Neuronal stem cell (in vitro differentiated cells): ENCODE measurements at regions not wholly inside any gene's neighbourhood (a gene's known extent, or its start where the extent isn't known, plus 50 kb on each side); places are given as distances from the start of the nearest gene placed in this dataset.

Experiments used
- DNase-seq: peaks from one replicate; pipeline ENCODE4 v3.0.0-alpha.2; 2013; ENCODE audit warnings: low spot score
- H2AFZ ChIP-seq: one replicate; pipeline ENCODE4 v1.6.1; 2013; ENCODE audit warnings: mild to moderate bottlenecking, low read length, inconsistent platforms
- H2AK5ac ChIP-seq: 2 replicates; pipeline ENCODE4 v1.6.1; 2013; ENCODE audit warnings: low read depth, mild to moderate bottlenecking, inconsistent platforms, low read length, moderate library complexity, mixed read lengths
- H2BK120ac ChIP-seq: 2 replicates; pipeline ENCODE4 v1.6.1; 2013; ENCODE audit warnings: low read depth, mild to moderate bottlenecking, inconsistent platforms, low read length, moderate library complexity, mixed read lengths
- H2BK12ac ChIP-seq: one replicate; pipeline ENCODE4 v1.6.1; 2013; ENCODE audit warnings: low read length, inconsistent platforms
- H2BK15ac ChIP-seq: 2 replicates; pipeline ENCODE4 v1.6.1; 2013; ENCODE audit warnings: mild to moderate bottlenecking, low read length, inconsistent platforms, mixed read lengths
- H2BK5ac ChIP-seq: one replicate; pipeline ENCODE4 v1.6.1; 2013; ENCODE audit warnings: inconsistent platforms, mild to moderate bottlenecking, low read length, moderate library complexity
- H3K14ac ChIP-seq: one replicate; pipeline ENCODE4 v1.6.1; 2013; ENCODE audit warnings: low read length, inconsistent platforms
- H3K18ac ChIP-seq: 2 replicates; pipeline ENCODE4 v1.6.1; 2013; ENCODE audit warnings: low read length, inconsistent platforms
- H3K23ac ChIP-seq: 2 replicates; pipeline ENCODE4 v1.6.1; 2013; ENCODE audit warnings: low read depth, mild to moderate bottlenecking, mixed read lengths, low read length, inconsistent platforms; ENCODE audit not compliant: poor library complexity
- H3K27ac ChIP-seq: replicated peaks from 3 replicates; pipeline ENCODE4 v1.5.1; 2013; ENCODE audit warnings: low read length, inconsistent platforms
- H3K27me3 ChIP-seq, 3 experiments: 2 replicates each; pipeline ENCODE4 v1.6.1; 2013; ENCODE audit warnings: low read length in 3 of 3, mild to moderate bottlenecking in 2 of 3, inconsistent platforms in 1 of 3, low read depth in 1 of 3, mixed read lengths in 1 of 3, moderate library complexity in 1 of 3; ENCODE audit not compliant: control insufficient read depth in 3 of 3, insufficient read depth in 3 of 3
- H3K36me3 ChIP-seq, 2 donors: replicated peaks in 1 of 2; 2 replicates each; pipeline ENCODE4 v1.6.1; 2013; ENCODE audit warnings: low read length in 2 of 2; ENCODE audit not compliant: control insufficient read depth in 2 of 2, insufficient read depth in 2 of 2
- H3K4ac ChIP-seq: 2 replicates; pipeline ENCODE4 v1.6.1; 2013; ENCODE audit warnings: inconsistent platforms, mild to moderate bottlenecking, low read length, moderate library complexity
- H3K4me1 ChIP-seq, 2 donors: 1 replicate in 1 of 2; 2 replicates in 1 of 2; pipeline ENCODE4 v1.6.1; 2013; ENCODE audit warnings: low read length in 2 of 2, low read depth in 1 of 2; ENCODE audit not compliant: control insufficient read depth in 2 of 2, insufficient read depth in 1 of 2
- H3K4me2 ChIP-seq: one replicate; pipeline ENCODE4 v1.6.1; 2013; ENCODE audit warnings: mild to moderate bottlenecking, low read length, inconsistent platforms; ENCODE audit not compliant: insufficient read depth, poor library complexity, severe bottlenecking
- H3K4me3 ChIP-seq, 2 donors: 2 replicates each; pipeline ENCODE4 v1.5.1; 2013; ENCODE audit warnings: low read length in 2 of 2, mild to moderate bottlenecking in 2 of 2, inconsistent platforms in 1 of 2, moderate library complexity in 1 of 2
- H3K79me1 ChIP-seq: one replicate; pipeline ENCODE4 v1.6.1; 2013; ENCODE audit warnings: low read depth, mild to moderate bottlenecking, inconsistent platforms, low read length, moderate library complexity
- H3K9ac ChIP-seq: one replicate; pipeline ENCODE4 v1.6.1; 2013; ENCODE audit warnings: mild to moderate bottlenecking, low read depth, low read length, inconsistent platforms; ENCODE audit not compliant: poor library complexity
- H3K9me3 ChIP-seq, 2 donors: replicated peaks in 1 of 2; 2 replicates each; pipeline versions ENCODE3 to v1.6.1; 2013; ENCODE audit warnings: low read length in 2 of 2, mild to moderate bottlenecking in 2 of 2, inconsistent platforms in 1 of 2, low read depth in 1 of 2, mixed read lengths in 1 of 2, moderate library complexity in 1 of 2; ENCODE audit not compliant: control insufficient read depth in 2 of 2, insufficient read depth in 1 of 2
- H4K8ac ChIP-seq: one replicate; pipeline ENCODE4 v1.6.1; 2013; ENCODE audit warnings: low read depth, mild to moderate bottlenecking, inconsistent platforms, low read length, moderate library complexity
- H4K91ac ChIP-seq: one replicate; pipeline ENCODE4 v1.6.1; 2013; ENCODE audit warnings: low read length, low read depth, mild to moderate bottlenecking, inconsistent platforms; ENCODE audit not compliant: poor library complexity
- WGBS, 2 donors: extraction: QIAGEN DNeasy Blood & Tissue Kit; methylation state at CpG; one replicate each; pipeline ENCODE4 v1.1.7; 2013; ENCODE audit warnings: missing lambda C conversion rate in 2 of 2, mixed read lengths in 1 of 2; ENCODE audit not compliant: insufficient read length in 2 of 2, insufficient replicate concordance in 1 of 2; ENCODE audit errors: extremely low coverage in 2 of 2; 5-methylcytosine and 5-hydroxymethylcytosine counted together

GRCh38 chr7:19390795-19391194 is 245.6 kb upstream of the FERD3L start:
- Histone ChIP-seq H4K8ac (no peak overlapping the region), H2AFZ (peak overlapping the region; percentile 21), H3K9ac (no peak overlapping the region), H3K4me2 (no peak overlapping the region), H3K14ac (no peak overlapping the region), H3K23ac (no peak overlapping the region), H3K4me1 (no peaks in the 10 kb centered on the region), H3K36me3 (no peaks in the 10 kb centered on the region), H3K27ac (no peak overlapping the region), H3K18ac (no peak overlapping the region), H2BK120ac (no peak overlapping the region), H2BK5ac (no peak overlapping the region), H3K4ac (no peak overlapping the region), H2BK15ac (no peak overlapping the region), H4K91ac (no peak overlapping the region), H3K9me3 (no peaks in the 10 kb centered on the region), H2AK5ac (no peak overlapping the region), H3K27me3 (no peaks in the 10 kb centered on the region), H3K79me1 (no peaks in the 10 kb centered on the region), H3K4me3 (no peak overlapping the region), H2BK12ac (no peak overlapping the region)
- WGBS, 2 donors = no CpG with 5 or more reads among the region's 5 CpGs
- DNase-seq = no peak

- Histone ChIP-seq H2AK5ac (no peak overlapping the region), H2AFZ (no peak overlapping the region), H3K27ac (no peak overlapping the region), H3K4ac (no peak overlapping the region), H3K4me1 (peaks cover 0 to 3% of the 10 kb centered on the region in 2 donors), H3K27me3 (no peaks in the 10 kb centered on the region), H2BK120ac (no peak overlapping the region), H2BK5ac (no peak overlapping the region), H3K36me3 (no peaks in the 10 kb centered on the region), H4K91ac (no peak overlapping the region), H3K23ac (no peak overlapping the region), H3K9ac (no peak overlapping the region), H2BK15ac (no peak overlapping the region), H3K18ac (no peak overlapping the region), H3K9me3 (no peaks in the 10 kb centered on the region), H3K79me1 (no peaks in the 10 kb centered on the region), H3K14ac (no peak overlapping the region), H3K4me3 (no peak overlapping the region), H2BK12ac (no peak overlapping the region), H3K4me2 (no peak overlapping the region), H4K8ac (no peak overlapping the region)
- no CpG with 5 or more reads among the region's 1 CpG for WGBS, 2 donors
- no peak for DNase-seq
Observed at GRCh38 chr7:19381321-19381720, 236.1 kb upstream of the FERD3L start.

- Histone ChIP-seq H2BK120ac (no peak overlapping the region), H2AK5ac (no peak overlapping the region), H3K27me3 (no peaks in the 10 kb centered on the region), H3K79me1 (no peaks in the 10 kb centered on the region), H3K4me2 (no peak overlapping the region), H3K27ac (no peak overlapping the region), H2AFZ (peak overlapping the region; percentile 81), H4K8ac (no peak overlapping the region), H2BK12ac (no peak overlapping the region), H3K14ac (no peak overlapping the region), H3K9me3 (no peaks in the 10 kb centered on the region), H2BK5ac (no peak overlapping the region), H3K18ac (no peak overlapping the region), H4K91ac (no peak overlapping the region), H3K4me3 (no peak overlapping the region), H3K36me3 (no peaks in the 10 kb centered on the region), H3K9ac (no peak overlapping the region), H3K23ac (no peak overlapping the region), H3K4ac (no peak overlapping the region), H2BK15ac (no peak overlapping the region), H3K4me1 (peaks cover 0 to 3% of the 10 kb centered on the region in 2 donors)
- DNase-seq = no peak
- WGBS, 2 donors = no CpG with 5 or more reads among the region's 2 CpGs
Observed at GRCh38 chr7:19378345-19378714, 233.1 kb upstream of the FERD3L start.

- Histone ChIP-seq H3K27me3 (no peaks in the 10 kb centered on the region), H2BK15ac (no peak overlapping the region), H3K14ac (no peak overlapping the region), H4K91ac (no peak overlapping the region), H2AFZ (peak overlapping the region; percentile 81), H3K18ac (no peak overlapping the region), H4K8ac (no peak overlapping the region), H3K4me2 (no peak overlapping the region), H2BK120ac (no peak overlapping the region), H3K27ac (no peak overlapping the region), H3K36me3 (no peaks in the 10 kb centered on the region), H3K9me3 (no peaks in the 10 kb centered on the region), H3K4me1 (peaks cover 0 to 3% of the 10 kb centered on the region in 2 donors), H3K4me3 (no peak overlapping the region), H2BK12ac (no peak overlapping the region), H2BK5ac (no peak overlapping the region), H2AK5ac (no peak overlapping the region), H3K4ac (no peak overlapping the region), H3K9ac (no peak overlapping the region), H3K79me1 (no peaks in the 10 kb centered on the region), H3K23ac (no peak overlapping the region)
- WGBS, 2 donors = no CpG with 5 or more reads among the region's 9 CpGs
- no peak for DNase-seq
Observed at GRCh38 chr7:19377611-19378344, 232.6 kb upstream of the FERD3L start.
